Upper lobe of left lung (tissue), 4 donors: ENCODE measurements at regions not wholly inside any gene's neighbourhood (a gene's known extent, or its start where the extent isn't known, plus 50 kb on each side); places are given as distances from the start of the nearest gene placed in this dataset.

ENCODE experiments used
- CTCF ChIP-seq, 6 experiments: fragments of 450-650 bp in 4 of 6; fragments of 200-600 bp in 2 of 6; sonication (generic) in 2 of 6; IDR thresholded peaks; one replicate each; pipeline ENCODE4 v1.5.1; 2016 to 2019; ENCODE audit warnings: antibody characterized with exemption in 6 of 6
- EP300 ChIP-seq, 4 donors: sonication (generic); formaldehyde crosslinking; IDR thresholded peaks; one replicate each; pipeline ENCODE4 v1.5.1; 2017; ENCODE audit warnings: antibody characterized with exemption in 4 of 4, control low read depth in 2 of 4
- POLR2A ChIP-seq, 4 donors: fragments of 450-650 bp; IDR thresholded peaks; one replicate each; pipeline ENCODE4 v1.5.1; 2016 to 2017; ENCODE audit warnings: antibody characterized with exemption in 4 of 4, mild to moderate bottlenecking in 2 of 4
- POLR2AphosphoS5 ChIP-seq, 2 donors: sonication (generic); formaldehyde crosslinking; IDR thresholded peaks; one replicate each; pipeline ENCODE4 v1.5.1; 2017; ENCODE audit warnings: antibody characterized with exemption in 2 of 2

- no peak for TF ChIP-seq CTCF (IDR thresholded peaks at IDR 0.05)
- TF ChIP-seq POLR2A (IDR thresholded peaks at IDR 0.05): no peak
- no peak for TF ChIP-seq POLR2AphosphoS5 (IDR thresholded peaks at IDR 0.05)
- TF ChIP-seq EP300 (IDR thresholded peaks at IDR 0.05): no peak
Observed at GRCh38 chr12:113764661-113765060, 201.5 kb downstream of the RBM19 start.
